ENCODE measurements at regions not wholly inside any gene's neighbourhood (a gene's known extent, or its start where the extent isn't known, plus 50 kb on each side); places are given as distances from the start of the nearest gene placed in this dataset.

DNA sequence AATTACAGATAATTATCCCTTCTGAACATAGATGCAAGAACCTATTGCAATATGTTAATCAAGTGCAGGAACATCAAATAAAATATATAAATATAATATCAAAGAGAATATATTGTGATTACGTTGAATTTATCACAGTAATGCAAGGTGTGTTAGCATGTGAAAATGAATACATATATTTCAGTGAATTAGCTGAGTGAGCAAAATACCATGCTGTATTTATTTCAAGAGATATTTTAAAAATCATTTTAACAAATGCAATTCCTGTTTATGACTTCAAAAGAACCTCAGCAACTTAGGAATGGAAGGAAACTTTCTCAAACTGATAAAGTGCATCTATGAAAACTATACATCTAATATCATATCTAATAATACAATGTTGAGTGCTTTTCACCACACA is 856.9 kb upstream of the PTPRD start:
- TF ChIP-seq, protein P1, sequence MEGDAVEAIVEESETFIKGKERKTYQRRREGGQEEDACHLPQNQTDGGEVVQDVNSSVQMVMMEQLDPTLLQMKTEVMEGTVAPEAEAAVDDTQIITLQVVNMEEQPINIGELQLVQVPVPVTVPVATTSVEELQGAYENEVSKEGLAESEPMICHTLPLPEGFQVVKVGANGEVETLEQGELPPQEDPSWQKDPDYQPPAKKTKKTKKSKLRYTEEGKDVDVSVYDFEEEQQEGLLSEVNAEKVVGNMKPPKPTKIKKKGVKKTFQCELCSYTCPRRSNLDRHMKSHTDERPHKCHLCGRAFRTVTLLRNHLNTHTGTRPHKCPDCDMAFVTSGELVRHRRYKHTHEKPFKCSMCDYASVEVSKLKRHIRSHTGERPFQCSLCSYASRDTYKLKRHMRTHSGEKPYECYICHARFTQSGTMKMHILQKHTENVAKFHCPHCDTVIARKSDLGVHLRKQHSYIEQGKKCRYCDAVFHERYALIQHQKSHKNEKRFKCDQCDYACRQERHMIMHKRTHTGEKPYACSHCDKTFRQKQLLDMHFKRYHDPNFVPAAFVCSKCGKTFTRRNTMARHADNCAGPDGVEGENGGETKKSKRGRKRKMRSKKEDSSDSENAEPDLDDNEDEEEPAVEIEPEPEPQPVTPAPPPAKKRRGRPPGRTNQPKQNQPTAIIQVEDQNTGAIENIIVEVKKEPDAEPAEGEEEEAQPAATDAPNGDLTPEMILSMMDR (IDR thresholded peaks at IDR 0.05): no peak
- TF ChIP-seq POLR2A (IDR thresholded peaks at IDR 0.05): no peak
